GM12878 (cell line): ENCODE measurements at regions not wholly inside any gene's neighbourhood (a gene's known extent, or its start where the extent isn't known, plus 50 kb on each side); places are given as distances from the start of the nearest gene placed in this dataset.
A peak's percentile ranks its signal among the peaks of the same experiment; 100 is the strongest.

Source experiments
- ATF7 ChIP-seq: fragments of 450-650 bp; IDR thresholded peaks from 2 replicates; pipeline ENCODE4 v1.6.1; 2016; ENCODE audit warnings: low read depth, mild to moderate bottlenecking
- BCLAF1 ChIP-seq: fragments of 450-650 bp; IDR thresholded peaks from 2 replicates; pipeline ENCODE4 v1.6.1; 2017; ENCODE audit warnings: antibody characterized with exemption, mild to moderate bottlenecking, moderate library complexity
- CBX3 ChIP-seq: fragments of 200-600 bp; sonication (generic); IDR thresholded peaks from 2 replicates; pipeline ENCODE4 v1.6.1; 2016; ENCODE audit warnings: low read depth, borderline replicate concordance
- CBX5 ChIP-seq: sonication (generic); IDR thresholded peaks from 2 replicates; pipeline ENCODE4 v1.6.1; 2016; ENCODE audit warnings: low read depth, moderate library complexity, mild to moderate bottlenecking, inconsistent platforms
- EP300 ChIP-seq, 2 experiments: fragments of 150-350 bp in 1 of 2; IDR thresholded peaks; 2 replicates each; pipeline ENCODE4 v1.6.1; 2011 to 2012; ENCODE audit warnings: low read depth in 2 of 2, low read length in 2 of 2, borderline replicate concordance in 1 of 2, improper control_type of control experiment in 1 of 2, inconsistent platforms in 1 of 2; ENCODE audit not compliant: control insufficient read depth in 1 of 2
- FOXK2 ChIP-seq: fragments of 450-650 bp; IDR thresholded peaks from 2 replicates; pipeline ENCODE4 v1.6.1; 2017; ENCODE audit warnings: mild to moderate bottlenecking, moderate library complexity
- HDAC2 ChIP-seq: fragments of 200-600 bp; sonication (generic); IDR thresholded peaks from 2 replicates; pipeline ENCODE4 v1.6.1; 2017
- IRF3 ChIP-seq: fragments of 450-650 bp; IDR thresholded peaks from 2 replicates; pipeline ENCODE4 v1.6.1; 2014; ENCODE audit warnings: mild to moderate bottlenecking
- IRF5 ChIP-seq: fragments of 450-650 bp; IDR thresholded peaks from 2 replicates; pipeline ENCODE4 v1.6.1; 2017; ENCODE audit warnings: borderline replicate concordance
- KDM1A ChIP-seq: fragments of 200-600 bp; sonication (generic); IDR thresholded peaks from 2 replicates; pipeline ENCODE4 v1.6.1; 2016; ENCODE audit warnings: borderline replicate concordance
- LARP7 ChIP-seq: fragments of 450-650 bp; IDR thresholded peaks from 2 replicates; pipeline ENCODE4 v1.6.1; 2017; ENCODE audit warnings: mild to moderate bottlenecking
- MLLT1 ChIP-seq: fragments of 450-650 bp; IDR thresholded peaks from 2 replicates; pipeline ENCODE4 v1.6.1; 2016; ENCODE audit warnings: mild to moderate bottlenecking
- MTA2 ChIP-seq: fragments of 450-650 bp; IDR thresholded peaks from 2 replicates; pipeline ENCODE4 v1.6.1; 2016; ENCODE audit warnings: low read depth, mild to moderate bottlenecking, moderate library complexity
- PAX8 ChIP-seq: fragments of 450-650 bp; IDR thresholded peaks from 2 replicates; pipeline ENCODE4 v1.6.1; 2017; ENCODE audit warnings: mild to moderate bottlenecking, moderate library complexity
- RAD51 ChIP-seq: fragments of 450-650 bp; IDR thresholded peaks from 2 replicates; pipeline ENCODE4 v1.6.1; 2016; ENCODE audit warnings: moderate library complexity, mild to moderate bottlenecking, inconsistent platforms
- RB1 ChIP-seq: fragments of 450-650 bp; formaldehyde crosslinking; IDR thresholded peaks from 2 replicates; pipeline ENCODE4 v1.6.1; 2017; ENCODE audit warnings: mild to moderate bottlenecking, borderline replicate concordance
- RBBP5 ChIP-seq: fragments of 200-600 bp; sonication (generic); conservative IDR thresholded peaks from 2 replicates; pipeline ENCODE4 v1.6.1; 2016
- RFX5 ChIP-seq: IDR thresholded peaks from 2 replicates; pipeline ENCODE4 v1.6.1; 2011; ENCODE audit warnings: low read depth, low read length, improper control_type of control experiment
- SIN3A ChIP-seq: IDR thresholded peaks from 2 replicates; pipeline ENCODE4 v1.6.1; 2012; ENCODE audit warnings: low read depth, low read length, improper control_type of control experiment
- SUPT20H ChIP-seq: IDR thresholded peaks from 2 replicates; pipeline ENCODE4 v1.6.1; 2011; ENCODE audit warnings: low read depth, mild to moderate bottlenecking, low read length, moderate library complexity, borderline replicate concordance; ENCODE audit not compliant: control insufficient read depth
- YBX1 ChIP-seq: fragments of 450-650 bp; IDR thresholded peaks from 2 replicates; pipeline ENCODE4 v1.6.1; 2016; ENCODE audit warnings: antibody characterized with exemption
- YY1 ChIP-seq: IDR thresholded peaks from 2 replicates; pipeline ENCODE4 v1.6.1; 2011; ENCODE audit warnings: low read depth, mild to moderate bottlenecking, low read length
- ZNF207 ChIP-seq: fragments of 450-650 bp; IDR thresholded peaks from 2 replicates; pipeline ENCODE4 v1.6.1; 2014; ENCODE audit warnings: antibody characterized with exemption, mild to moderate bottlenecking, borderline replicate concordance
- TF ChIP-seq, protein P1 (sequence below): fragments of 450-650 bp; IDR thresholded peaks from 2 replicates; pipeline ENCODE4 v1.6.1; 2018; ENCODE audit warnings: borderline replicate concordance, mild to moderate bottlenecking; ENCODE audit not compliant: partially characterized antibody

- no peak for TF ChIP-seq BCLAF1
- TF ChIP-seq HDAC2: no peak
- TF ChIP-seq MTA2: peak; percentile 99
- TF ChIP-seq RBBP5: no peak
- no peak for TF ChIP-seq ZNF207
- peak; percentile 79 for TF ChIP-seq RAD51
- TF ChIP-seq, protein P1, sequence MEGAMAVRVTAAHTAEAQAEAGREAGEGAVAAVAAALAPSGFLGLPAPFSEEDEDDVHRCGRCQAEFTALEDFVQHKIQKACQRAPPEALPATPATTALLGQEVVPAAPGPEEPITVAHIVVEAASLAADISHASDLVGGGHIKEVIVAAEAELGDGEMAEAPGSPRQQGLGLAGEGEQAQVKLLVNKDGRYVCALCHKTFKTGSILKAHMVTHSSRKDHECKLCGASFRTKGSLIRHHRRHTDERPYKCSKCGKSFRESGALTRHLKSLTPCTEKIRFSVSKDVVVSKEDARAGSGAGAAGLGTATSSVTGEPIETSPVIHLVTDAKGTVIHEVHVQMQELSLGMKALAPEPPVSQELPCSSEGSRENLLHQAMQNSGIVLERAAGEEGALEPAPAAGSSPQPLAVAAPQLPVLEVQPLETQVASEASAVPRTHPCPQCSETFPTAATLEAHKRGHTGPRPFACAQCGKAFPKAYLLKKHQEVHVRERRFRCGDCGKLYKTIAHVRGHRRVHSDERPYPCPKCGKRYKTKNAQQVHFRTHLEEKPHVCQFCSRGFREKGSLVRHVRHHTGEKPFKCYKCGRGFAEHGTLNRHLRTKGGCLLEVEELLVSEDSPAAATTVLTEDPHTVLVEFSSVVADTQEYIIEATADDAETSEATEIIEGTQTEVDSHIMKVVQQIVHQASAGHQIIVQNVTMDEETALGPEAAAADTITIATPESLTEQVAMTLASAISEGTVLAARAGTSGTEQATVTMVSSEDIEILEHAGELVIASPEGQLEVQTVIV: no peak
- no peak; the same call in 1 of the 2 replicates for TF ChIP-seq SIN3A
- peak; percentile 98 for TF ChIP-seq YY1
- no peak for TF ChIP-seq YBX1
- TF ChIP-seq IRF5: no peak
- no peak for TF ChIP-seq FOXK2
- TF ChIP-seq EP300 (IDR thresholded peaks at IDR 0.05; ENCODE audit: borderline replicate concordance in 1 of 2, control insufficient read depth in 1 of 2, low read depth in 2 of 2, low read length in 2 of 2): peak; percentile 99 to 100
- TF ChIP-seq IRF3: no peak
- TF ChIP-seq KDM1A: no peak
- TF ChIP-seq SUPT20H: no peak
- TF ChIP-seq MLLT1: no peak; the same call in 1 of the 2 replicates
- peak; percentile 30; the same call in 1 of the 2 replicates for TF ChIP-seq LARP7
- TF ChIP-seq RFX5: no peak
- TF ChIP-seq CBX3: no peak
- TF ChIP-seq PAX8: peak; percentile 78; the same call in 1 of the 2 replicates
- peak; percentile 84; the same call in 1 of the 2 replicates for TF ChIP-seq CBX5
- TF ChIP-seq ATF7: peak; percentile 86
- TF ChIP-seq RB1: no peak
Observed at GRCh38 chr14:105861985-105862465, 335.6 kb downstream of the TMEM121 start (continued).
